Lower leg skin (tissue), 4 donors: ENCODE measurements at regions not wholly inside any gene's neighbourhood (a gene's known extent, or its start where the extent isn't known, plus 50 kb on each side); places are given as distances from the start of the nearest gene placed in this dataset.

Experiments
- DNase-seq, 2 donors: peaks; one replicate each; pipeline ENCODE4 v3.0.0-alpha.2; 2019; ENCODE audit warnings: low spot score in 2 of 2
- H3K4me3 ChIP-seq: fragments of 200-600 bp; sonication (generic); 2 replicates; pipeline ENCODE4 v1.5.1; 2017; ENCODE audit warnings: mild to moderate bottlenecking, low read depth; ENCODE audit not compliant: poor library complexity, severe bottlenecking
- POLR2A ChIP-seq, 2 donors: fragments of 450-650 bp; IDR thresholded peaks; one replicate each; pipeline ENCODE4 v1.6.1; 2016 to 2017; ENCODE audit warnings: antibody characterized with exemption in 2 of 2, mild to moderate bottlenecking in 1 of 2, moderate library complexity in 1 of 2
- WGBS, 2 donors: methylation state at CpG; one replicate each; pipeline ENCODE4 v1.1.5; 2018; 5-methylcytosine and 5-hydroxymethylcytosine counted together
- intact Hi-C: fragments of 100-400 bp; cut with DNase I; formaldehyde crosslinking; loops from one replicate; pipeline ENCODE4 v1.15.0; 2023; ENCODE audit warnings: low total_unique reads
- TF ChIP-seq, protein P1 (sequence below), 3 donors: fragments of 450-650 bp; IDR thresholded peaks; one replicate each; pipeline ENCODE4 v1.5.1; 2016; ENCODE audit warnings: antibody characterized with exemption in 3 of 3, mild to moderate bottlenecking in 3 of 3, moderate library complexity in 2 of 3

GRCh38 chr22:48181263-48181955 lies 1419.0 kb downstream of the TBC1D22A start:
- TF ChIP-seq, protein P1, sequence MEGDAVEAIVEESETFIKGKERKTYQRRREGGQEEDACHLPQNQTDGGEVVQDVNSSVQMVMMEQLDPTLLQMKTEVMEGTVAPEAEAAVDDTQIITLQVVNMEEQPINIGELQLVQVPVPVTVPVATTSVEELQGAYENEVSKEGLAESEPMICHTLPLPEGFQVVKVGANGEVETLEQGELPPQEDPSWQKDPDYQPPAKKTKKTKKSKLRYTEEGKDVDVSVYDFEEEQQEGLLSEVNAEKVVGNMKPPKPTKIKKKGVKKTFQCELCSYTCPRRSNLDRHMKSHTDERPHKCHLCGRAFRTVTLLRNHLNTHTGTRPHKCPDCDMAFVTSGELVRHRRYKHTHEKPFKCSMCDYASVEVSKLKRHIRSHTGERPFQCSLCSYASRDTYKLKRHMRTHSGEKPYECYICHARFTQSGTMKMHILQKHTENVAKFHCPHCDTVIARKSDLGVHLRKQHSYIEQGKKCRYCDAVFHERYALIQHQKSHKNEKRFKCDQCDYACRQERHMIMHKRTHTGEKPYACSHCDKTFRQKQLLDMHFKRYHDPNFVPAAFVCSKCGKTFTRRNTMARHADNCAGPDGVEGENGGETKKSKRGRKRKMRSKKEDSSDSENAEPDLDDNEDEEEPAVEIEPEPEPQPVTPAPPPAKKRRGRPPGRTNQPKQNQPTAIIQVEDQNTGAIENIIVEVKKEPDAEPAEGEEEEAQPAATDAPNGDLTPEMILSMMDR (IDR thresholded peaks at IDR 0.05), result no peak
- TF ChIP-seq POLR2A (IDR thresholded peaks at IDR 0.05), result no peak
- DNase-seq, result peak in 1 of 2 donors; percentile 75
- H3K4me3 ChIP-seq, result no peak overlapping the region
- intact Hi-C loops, result no loop called here
- 69 to 70% methylated on average over 18 of the region's 18 CpGs for WGBS, 2 donors

DNA sequence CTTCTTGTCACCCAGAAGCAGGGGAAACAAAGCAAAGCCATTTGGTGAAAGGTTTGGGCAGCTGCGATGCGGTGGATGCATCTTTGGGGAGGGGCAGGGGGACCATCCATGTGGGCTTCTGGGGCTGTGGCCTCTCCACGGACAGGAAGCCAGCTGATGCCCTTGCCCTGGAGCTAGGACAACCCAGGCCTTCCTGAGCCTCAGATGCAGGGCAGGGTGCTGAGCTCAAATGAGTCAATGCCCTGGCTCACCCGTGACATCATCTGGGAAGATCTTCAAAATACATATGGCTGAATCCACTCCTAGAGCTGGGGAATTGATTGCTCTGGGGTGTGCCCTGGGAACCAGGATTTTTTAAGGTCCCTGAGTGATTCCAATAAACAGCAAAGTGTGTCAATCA lies 1418.2 kb downstream of the TBC1D22A start:
- TF ChIP-seq POLR2A (IDR thresholded peaks at IDR 0.05), result no peak
- TF ChIP-seq, protein P1 (IDR thresholded peaks at IDR 0.05), result no peak
- no peak overlapping the region for H3K4me3 ChIP-seq
- intact Hi-C loops, result no loop called here
- peak in 1 of 2 donors; percentile 82 for DNase-seq
- WGBS, 2 donors, result 68 to 81% methylated on average over 4 of the region's 4 CpGs

DNA sequence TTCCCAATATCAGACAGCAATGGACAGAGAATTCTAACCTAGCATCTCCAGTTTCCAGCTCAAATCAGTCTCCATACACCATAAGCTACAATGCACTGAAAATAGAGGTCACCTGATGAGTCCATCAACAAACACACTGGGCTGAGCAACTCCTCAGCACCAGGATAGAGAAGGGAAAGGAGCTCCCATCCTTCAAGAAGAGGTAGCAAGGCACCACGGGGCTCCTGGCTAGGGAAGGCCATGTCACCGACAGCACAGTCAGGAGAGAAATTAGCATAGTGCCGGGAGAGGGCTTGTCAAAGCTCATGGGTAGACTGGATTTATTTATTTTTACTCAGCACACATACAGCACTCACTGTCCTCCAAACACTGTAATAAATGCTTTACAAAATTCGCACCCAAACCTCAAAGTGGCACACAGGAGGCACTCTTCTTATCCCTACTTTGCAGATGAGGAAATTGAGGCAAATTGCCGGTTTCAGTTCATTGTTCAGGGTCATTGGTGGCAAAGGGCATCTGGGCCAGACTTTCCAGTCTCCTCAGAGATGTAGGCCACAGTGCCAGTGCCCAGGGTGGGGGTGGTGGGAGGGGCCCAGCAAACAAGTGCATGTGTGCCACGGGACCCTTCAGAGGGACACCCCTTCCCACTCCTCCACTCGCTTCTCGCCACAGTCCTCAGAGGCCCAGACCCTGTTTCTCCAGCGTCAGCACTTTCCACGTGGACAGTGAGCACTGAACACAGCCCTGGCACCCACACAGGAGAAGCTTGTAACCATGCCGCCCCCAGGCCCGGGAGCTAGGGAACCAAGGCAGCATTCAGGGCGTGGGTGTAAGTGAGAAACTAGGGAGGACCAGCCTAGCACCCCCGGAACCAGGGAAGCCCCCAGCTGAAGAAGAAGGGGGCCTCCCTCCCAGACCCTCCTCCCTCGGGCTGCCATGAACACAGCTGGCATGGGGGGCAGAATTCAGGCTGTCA lies 1417.4 kb downstream of the TBC1D22A start:
- TF ChIP-seq POLR2A (IDR thresholded peaks at IDR 0.05), result no peak
- TF ChIP-seq, protein P1 (IDR thresholded peaks at IDR 0.05), result no peak
- no peak overlapping the region for H3K4me3 ChIP-seq
- intact Hi-C loops, result no loop called here
- DNase-seq, result peak in 1 of 2 donors; percentile 58
- WGBS, 2 donors, result 78 to 82% methylated on average over 15 of the region's 15 CpGs

- peak in 1 of 2 donors; percentile 62 for DNase-seq
- 92 to 94% methylated on average over 7 of the region's 7 CpGs for WGBS, 2 donors
- no peak overlapping the region for H3K4me3 ChIP-seq
- intact Hi-C loops, result no loop called here
- TF ChIP-seq, protein P1 (IDR thresholded peaks at IDR 0.05), result no peak
- TF ChIP-seq POLR2A (IDR thresholded peaks at IDR 0.05), result no peak
Measured at GRCh38 chr22:48178536-48178935, 1416.1 kb downstream of the TBC1D22A start.

GRCh38 chr22:48177631-48178030 lies 1415.2 kb downstream of the TBC1D22A start:
- intact Hi-C loops, result no loop called here
- TF ChIP-seq, protein P1 (IDR thresholded peaks at IDR 0.05), result no peak
- no peak for TF ChIP-seq POLR2A (IDR thresholded peaks at IDR 0.05)
- DNase-seq, result peak in 1 of 2 donors; percentile 25
- no peak overlapping the region for H3K4me3 ChIP-seq
- 90 to 95% methylated on average over 5 of the region's 5 CpGs for WGBS, 2 donors
